Small intestine (tissue), 7 donors: ENCODE measurements at regions not wholly inside any gene's neighbourhood (a gene's known extent, or its start where the extent isn't known, plus 50 kb on each side); places are given as distances from the start of the nearest gene placed in this dataset.

ENCODE experiments used
- DNase-seq, 2 donors: peaks; one replicate each; pipeline versions ENCODE4 v3.0.0 to v3.0.0-alpha.2; 2013
- FAIRE-seq: peaks from 2 replicates; lab custom pipeline; 2012; peaks lifted over from hg19 to GRCh38; lab: Jason Lieb, UNC
- H3K27ac ChIP-seq, 3 donors: one replicate each; pipeline ENCODE4 v1.5.1; 2013; ENCODE audit warnings: low read length in 2 of 3, mild to moderate bottlenecking in 2 of 3, control low read depth in 1 of 3, inconsistent platforms in 1 of 3, low read depth in 1 of 3, moderate library complexity in 1 of 3
- H3K27me3 ChIP-seq, 3 donors: one replicate each; pipeline ENCODE4 v1.6.1; 2013; ENCODE audit warnings: low read length in 3 of 3, inconsistent platforms in 1 of 3; ENCODE audit not compliant: control insufficient read depth in 3 of 3, insufficient read depth in 3 of 3
- H3K36me3 ChIP-seq, 3 donors: one replicate each; pipeline ENCODE4 v1.6.1; 2013; ENCODE audit warnings: low read length in 3 of 3, inconsistent platforms in 1 of 3, low read depth in 1 of 3, mild to moderate bottlenecking in 1 of 3, moderate library complexity in 1 of 3; ENCODE audit not compliant: control insufficient read depth in 3 of 3, insufficient read depth in 2 of 3
- H3K4me1 ChIP-seq, 3 donors: one replicate each; pipeline ENCODE4 v1.6.1; 2013; ENCODE audit warnings: low read length in 2 of 3, inconsistent platforms in 1 of 3, low read depth in 1 of 3, mild to moderate bottlenecking in 1 of 3, moderate library complexity in 1 of 3; ENCODE audit not compliant: control insufficient read depth in 3 of 3, insufficient read depth in 2 of 3
- H3K4me3 ChIP-seq, 3 donors: one replicate each; pipeline ENCODE4 v1.5.1; 2013; ENCODE audit warnings: low read length in 3 of 3, control low read depth in 1 of 3, inconsistent platforms in 1 of 3, low read depth in 1 of 3, mild to moderate bottlenecking in 1 of 3, moderate library complexity in 1 of 3
- H3K9me3 ChIP-seq, 2 donors: one replicate each; pipeline ENCODE4 v1.6.1; 2013; ENCODE audit warnings: low read depth in 1 of 2, low read length in 1 of 2; ENCODE audit not compliant: control insufficient read depth in 2 of 2, insufficient read depth in 1 of 2
- WGBS, 3 donors: extraction: QIAGEN DNeasy Blood & Tissue Kit; methylation state at CpG; one replicate each; pipeline ENCODE4 v1.1.7; 2013; 5-methylcytosine and 5-hydroxymethylcytosine counted together
- donor health status: healthy with polysubstance abuse.
- donor health status: control.
- donor health status: control.
- donor health status: Bipolar disorder and iron deficiency.
- donor health status: healthy.

DNA sequence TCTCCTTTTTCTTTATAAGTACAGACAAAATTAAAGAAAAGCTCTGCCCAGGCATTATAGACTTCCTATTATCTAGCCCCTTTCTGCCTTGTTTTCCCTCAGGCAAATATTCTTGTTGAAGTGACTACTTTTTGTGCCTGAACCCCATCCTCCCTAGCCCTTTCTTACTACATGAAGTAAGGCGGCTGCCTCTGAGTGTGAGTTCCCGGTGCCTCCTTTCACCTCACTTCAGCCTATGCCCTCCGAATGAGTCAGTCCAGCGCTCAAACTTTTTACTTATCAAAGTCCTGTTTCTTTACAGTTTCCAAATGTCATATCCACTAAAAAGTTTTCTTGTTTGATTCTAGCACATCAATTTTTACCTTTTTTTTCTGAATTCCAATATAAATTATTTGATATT lies 778.3 kb upstream of the NRXN1 start:
- FAIRE-seq (no peak), DNase-seq (no peak)
- Histone ChIP-seq H3K36me3 (no peaks in the 10 kb centered on the region), H3K27me3 (no peaks in the 10 kb centered on the region), H3K27ac (no peak overlapping the region), H3K4me1 (no peaks in the 10 kb centered on the region), H3K4me3 (no peak overlapping the region), H3K9me3 (no peaks in the 10 kb centered on the region)
- 90 to 95% (median 92%) methylated on average over 4 of the region's 4 CpGs for WGBS, 3 donors

DNA sequence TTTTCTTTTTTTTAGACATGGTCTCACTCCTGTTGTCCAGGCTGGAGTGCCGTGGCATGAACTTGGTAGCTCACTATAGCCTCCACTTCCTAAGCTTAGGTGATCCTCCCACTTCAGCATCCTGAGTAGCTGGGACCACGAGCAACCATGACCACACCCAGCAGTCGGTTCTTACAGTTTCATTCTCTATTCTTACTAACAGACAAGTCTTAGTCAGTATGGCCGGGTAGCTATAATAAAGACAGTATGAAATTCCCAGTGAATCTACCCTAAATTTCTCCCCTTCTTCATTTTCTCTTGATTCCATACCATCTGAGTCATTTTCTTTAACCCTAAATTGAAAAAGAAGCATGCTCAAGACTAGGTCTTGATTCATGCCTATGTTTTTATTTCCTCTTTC lies 775.3 kb upstream of the NRXN1 start:
- no peak for DNase-seq
- FAIRE-seq: no peak
- Histone ChIP-seq H3K4me3 (no peak overlapping the region), H3K9me3 (no peaks in the 10 kb centered on the region), H3K27ac (no peak overlapping the region), H3K36me3 (no peaks in the 10 kb centered on the region), H3K27me3 (no peaks in the 10 kb centered on the region), H3K4me1 (no peaks in the 10 kb centered on the region)
- 76 to 81% (median 79%) methylated on average over 4 of the region's 4 CpGs for WGBS, 3 donors

DNA sequence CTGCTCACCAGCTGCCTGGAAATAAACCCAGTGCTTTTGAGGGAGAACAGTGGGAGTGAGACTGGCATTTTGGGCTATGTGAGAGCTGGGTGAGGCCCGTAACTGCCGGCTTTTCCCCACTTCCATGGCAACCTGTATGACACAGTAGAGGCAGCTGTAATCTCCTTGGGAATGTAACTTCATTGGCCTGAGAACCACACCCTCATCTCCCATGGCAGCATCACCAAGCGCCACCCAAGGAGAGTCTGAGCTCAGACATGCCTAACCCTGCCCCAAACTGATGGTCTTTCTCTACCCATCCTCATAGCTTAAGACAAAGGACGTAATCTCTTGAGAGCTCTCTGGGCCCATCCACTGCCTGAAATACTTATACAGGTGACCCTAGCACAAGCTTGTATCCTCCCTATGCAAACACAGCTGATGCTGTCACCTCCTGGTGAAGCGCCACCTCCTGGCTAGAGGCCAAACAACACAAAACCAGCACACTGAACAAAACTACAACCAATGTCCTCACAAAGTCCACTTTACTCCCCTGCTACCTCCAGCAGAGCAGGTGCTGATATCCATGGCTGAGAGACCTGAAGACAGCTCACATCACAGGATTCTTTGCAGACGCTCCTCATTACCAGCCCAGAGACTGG lies 763.4 kb upstream of the NRXN1 start:
- H3K27me3 ChIP-seq: peaks cover 0 to 4% (median 0%) of the 10 kb centered on the region in 3 donors
- no peaks in the 10 kb centered on the region for H3K36me3 ChIP-seq
- FAIRE-seq (no peak), DNase-seq (peak in 1 of 2 donors; percentile 10)
- peaks cover 0 to 5% of the 10 kb centered on the region in 2 donors for H3K9me3 ChIP-seq
- H3K27ac ChIP-seq: no peak overlapping the region
- H3K4me3 ChIP-seq: no peak overlapping the region
- WGBS, 3 donors: 74 to 85% (median 81%) methylated on average over 6 of the region's 6 CpGs
- no peaks in the 10 kb centered on the region for H3K4me1 ChIP-seq

DNA sequence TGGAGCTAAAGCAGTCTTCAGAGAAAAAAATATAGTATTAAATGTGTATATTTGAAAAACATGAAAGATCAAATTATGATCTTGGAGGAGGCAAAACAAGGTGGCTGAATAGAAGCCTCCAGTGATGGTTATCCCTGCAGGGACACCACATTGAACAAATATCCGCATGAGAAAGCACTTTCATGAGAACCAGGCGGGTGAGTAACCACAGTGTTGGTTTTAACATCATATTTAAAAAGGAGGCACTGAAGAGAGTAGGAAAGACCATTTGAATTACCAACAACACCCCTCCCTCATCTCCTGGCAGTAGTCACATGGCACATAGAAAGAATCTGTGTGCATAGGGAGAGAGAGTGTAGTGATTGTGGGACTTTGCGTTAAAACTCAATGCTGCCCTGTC lies 759.6 kb upstream of the NRXN1 start:
- Histone ChIP-seq H3K27ac (no peak overlapping the region), H3K36me3 (no peaks in the 10 kb centered on the region), H3K4me1 (no peaks in the 10 kb centered on the region), H3K9me3 (peaks cover 0 to 5% of the 10 kb centered on the region in 2 donors), H3K4me3 (no peak overlapping the region), H3K27me3 (peaks cover 0 to 4% (median 0%) of the 10 kb centered on the region in 3 donors)
- DNase-seq (no peak), FAIRE-seq (no peak)
- WGBS, 3 donors: 85 to 92% (median 90%) methylated on average over 3 of the region's 3 CpGs

DNA sequence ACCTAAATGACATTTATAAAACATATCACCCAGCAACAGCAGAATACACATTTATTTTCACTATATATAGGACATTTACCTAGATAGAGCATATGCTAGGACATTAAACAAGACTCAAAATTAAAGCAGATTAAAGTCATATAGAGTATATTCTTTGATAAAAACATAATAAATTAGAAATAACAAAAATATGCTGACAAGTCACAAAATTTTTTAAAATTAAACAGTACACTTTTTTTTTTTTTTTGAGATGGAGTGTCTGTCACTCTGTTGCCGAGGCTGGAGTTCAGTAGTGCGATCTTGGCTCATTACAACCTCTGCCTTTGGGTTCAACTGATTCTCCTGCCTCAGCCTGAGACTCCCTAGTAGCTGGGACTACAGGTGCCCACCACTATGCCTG lies 758.9 kb upstream of the NRXN1 start:
- FAIRE-seq: no peak
- H3K27me3 ChIP-seq: peaks cover 0 to 4% (median 0%) of the 10 kb centered on the region in 3 donors
- no peak for DNase-seq
- no peaks in the 10 kb centered on the region for H3K4me1 ChIP-seq
- no peak overlapping the region for H3K27ac ChIP-seq
- no peaks in the 10 kb centered on the region for H3K36me3 ChIP-seq
- peaks cover 0 to 5% of the 10 kb centered on the region in 2 donors for H3K9me3 ChIP-seq
- 81 to 87% (median 83%) methylated on average over 2 of the region's 2 CpGs for WGBS, 3 donors
- no peak overlapping the region for H3K4me3 ChIP-seq

DNA sequence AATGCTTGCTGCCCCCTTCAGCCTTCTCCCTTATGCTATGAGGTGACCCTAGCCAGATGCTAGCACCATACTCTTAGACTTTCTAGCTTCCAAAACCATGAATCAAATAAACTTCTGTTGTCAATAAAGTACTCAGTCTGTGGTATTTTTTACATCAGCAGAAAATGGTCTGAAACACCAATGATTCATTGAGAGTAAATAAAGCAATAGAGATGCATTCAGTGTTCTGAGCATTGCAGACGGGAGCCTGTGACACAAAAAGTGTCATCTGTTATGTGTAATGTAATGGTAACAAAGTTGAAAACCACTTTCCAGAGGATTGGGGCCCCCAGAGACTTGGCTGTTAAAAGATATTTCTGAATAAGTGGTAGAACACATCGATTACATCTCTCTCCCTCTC lies 758.0 kb upstream of the NRXN1 start:
- DNase-seq: no peak
- H3K4me3 ChIP-seq: no peak overlapping the region
- H3K27ac ChIP-seq: no peak overlapping the region
- 66 to 71% (median 67%) methylated on average over 2 of the region's 2 CpGs for WGBS, 3 donors
- peaks cover 0 to 4% (median 0%) of the 10 kb centered on the region in 3 donors for H3K27me3 ChIP-seq
- no peaks in the 10 kb centered on the region for H3K4me1 ChIP-seq
- peaks cover 0 to 5% of the 10 kb centered on the region in 2 donors for H3K9me3 ChIP-seq
- H3K36me3 ChIP-seq: no peaks in the 10 kb centered on the region
- FAIRE-seq: no peak

DNA sequence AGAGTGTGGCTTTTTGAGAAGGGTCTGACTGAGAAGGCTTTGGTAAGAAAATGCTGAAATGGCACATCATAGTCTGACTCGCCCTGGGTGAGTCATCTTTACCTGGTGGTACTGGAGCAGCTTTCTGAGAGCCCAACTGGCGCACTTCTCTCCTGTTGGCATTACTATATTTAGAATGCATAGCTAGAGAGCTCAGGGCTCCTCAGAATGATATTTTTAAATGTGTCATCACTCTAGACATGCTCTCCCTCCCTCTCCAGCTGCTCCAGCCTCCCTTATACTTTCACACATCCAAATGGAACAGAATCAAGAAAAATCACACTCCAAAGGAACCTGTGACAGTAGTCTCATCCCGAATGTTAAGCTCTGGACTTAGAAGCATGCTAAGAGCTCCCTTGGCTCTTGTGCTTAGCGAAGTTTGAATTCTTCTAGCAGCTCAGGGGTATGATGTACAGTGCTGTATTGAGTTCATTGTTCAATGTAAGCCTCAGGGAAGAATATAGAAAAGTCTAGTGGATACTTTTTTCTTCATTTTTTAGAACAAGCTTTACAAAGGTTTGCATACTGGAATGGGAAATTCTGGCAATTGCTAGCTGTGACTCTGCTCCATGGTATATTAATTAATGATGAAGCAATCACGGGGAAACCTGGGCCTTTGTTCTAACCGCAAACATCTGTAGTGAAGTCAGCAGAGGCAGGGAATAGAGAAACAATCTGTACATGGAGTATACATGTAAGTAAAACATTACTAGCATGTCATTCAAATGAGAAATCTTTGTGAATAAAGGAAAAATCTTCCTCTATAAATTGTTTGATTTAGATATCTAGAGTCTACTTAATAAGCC lies 751.2 kb upstream of the NRXN1 start:
- FAIRE-seq: no peak
- 66 to 75% (median 70%) methylated on average over 6 of the region's 6 CpGs for WGBS, 3 donors
- H3K4me1 ChIP-seq: no peaks in the 10 kb centered on the region
- H3K27me3 ChIP-seq: no peaks in the 10 kb centered on the region
- no peak overlapping the region for H3K4me3 ChIP-seq
- H3K36me3 ChIP-seq: no peaks in the 10 kb centered on the region
- DNase-seq: no peak
- H3K9me3 ChIP-seq: peaks cover 0 to 4% of the 10 kb centered on the region in 2 donors
- H3K27ac ChIP-seq: no peak overlapping the region

DNA sequence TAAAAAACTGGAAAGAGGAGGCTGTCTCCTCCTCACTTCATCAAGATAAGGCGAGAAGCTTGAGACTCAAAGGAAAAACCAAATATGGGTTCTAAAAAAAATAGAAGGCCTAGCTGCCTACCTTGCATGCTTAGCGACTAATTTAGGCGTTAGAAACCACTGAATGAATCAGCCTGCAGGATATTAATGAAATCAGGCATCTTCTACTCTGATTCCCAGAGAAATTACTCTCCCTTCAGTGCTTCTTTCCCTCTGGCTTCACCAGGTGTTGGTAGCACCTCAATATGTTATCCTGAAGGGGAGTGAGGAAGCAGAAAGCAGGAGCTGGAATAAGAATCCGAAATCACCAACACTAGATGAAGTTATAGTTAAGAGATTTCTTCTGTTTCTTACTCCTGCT lies 749.8 kb upstream of the NRXN1 start:
- FAIRE-seq (no peak), DNase-seq (no peak)
- no peak overlapping the region for H3K4me3 ChIP-seq
- no peaks in the 10 kb centered on the region for H3K4me1 ChIP-seq
- WGBS, 3 donors: 76 to 85% (median 80%) methylated on average over 4 of the region's 4 CpGs
- peaks cover 0 to 4% of the 10 kb centered on the region in 2 donors for H3K9me3 ChIP-seq
- no peaks in the 10 kb centered on the region for H3K27me3 ChIP-seq
- no peaks in the 10 kb centered on the region for H3K36me3 ChIP-seq
- no peak overlapping the region for H3K27ac ChIP-seq
